HepG2 (cell line): ENCODE measurements at regions not wholly inside any gene's neighbourhood (a gene's known extent, or its start where the extent isn't known, plus 50 kb on each side); places are given as distances from the start of the nearest gene placed in this dataset.

Experiments
- ATAC-seq: fragments of 200-7000 bp; cut with Tn5 transposase; 3 replicates; pipeline ENCODE4 v1.9.1; 2020; ENCODE audit warnings: mild to moderate bottlenecking, moderate library complexity
- BruUV-seq: library from RNA; stranded (reverse); fragments of 400-500 nt; replicated peaks from 2 replicates; lab custom pipeline; 2021; lab: Mats Ljungman, UMichigan
- CTCF ChIA-PET: fragments of 300-600 bp; formaldehyde crosslinking; extraction: SDS; loops from one replicate; lab custom pipeline; 2021; ENCODE audit warnings: low total read pairs, inconsistent platforms, low intra/inter-chr PET ratio; lab: Yijun Ruan, JAX
- POLR2A ChIA-PET: fragments of 350-600 bp; sonication (Branson Sonifier 250); formaldehyde crosslinking; loops from one replicate; lab custom pipeline; 2020; ENCODE audit warnings: antibody characterized with exemption, inconsistent platforms; lab: Yijun Ruan, JAX
- DNase-seq: peaks from one replicate; pipeline ENCODE4 v3.0.0-alpha.2; 2015; ENCODE audit warnings: low spot score
- FAIRE-seq: peaks from 3 replicates; lab custom pipeline; 2011; peaks lifted over from hg19 to GRCh38; lab: Jason Lieb, UNC
- H2AFZ ChIP-seq: one replicate; pipeline ENCODE4 v1.6.1; 2011; ENCODE audit warnings: low read length, inconsistent platforms
- H3K27ac ChIP-seq: fragments of 300-600 bp; 3 replicates; pipeline ENCODE4 v1.8.0; 2011; ENCODE audit warnings: mixed run types, mild to moderate bottlenecking, mixed read lengths, low read length, inconsistent platforms; ENCODE audit not compliant: insufficient read depth; ENCODE audit errors: extremely low read length
- H3K27me3 ChIP-seq, 2 experiments: fragments of 200-600 bp in 1 of 2; 2 replicates in 1 of 2; 3 replicates in 1 of 2; pipeline versions ENCODE4 v1.6.0 to v1.8.0; 2011; ENCODE audit warnings: low read length in 2 of 2, mild to moderate bottlenecking in 2 of 2, moderate library complexity in 2 of 2, inconsistent platforms in 1 of 2; ENCODE audit not compliant: insufficient read depth in 2 of 2, control insufficient read depth in 1 of 2
- H3K36me3 ChIP-seq, 2 experiments: fragments of 200-600 bp in 1 of 2; replicated peaks in 1 of 2; 2 replicates in 1 of 2; 3 replicates in 1 of 2; pipeline versions ENCODE4 v1.5.1 to v1.8.0; 2011; ENCODE audit warnings: low read length in 2 of 2, inconsistent platforms in 1 of 2; ENCODE audit not compliant: insufficient read depth in 2 of 2, control insufficient read depth in 1 of 2
- H3K4me1 ChIP-seq: 2 replicates; pipeline ENCODE4 v1.5.1; 2012; ENCODE audit warnings: low read length, inconsistent platforms; ENCODE audit not compliant: insufficient read depth
- H3K4me2 ChIP-seq: 2 replicates; pipeline ENCODE4 v1.6.0; 2011; ENCODE audit warnings: low read depth, low read length, inconsistent platforms
- H3K4me3 ChIP-seq, 3 experiments: fragments of 200-600 bp in 1 of 3; sonication (generic), shearing (Covaris generic) in 1 of 3; replicated peaks in 1 of 3; 2 replicates each; pipeline ENCODE4 v1.5.1; 2011 to 2016; ENCODE audit warnings: low read length in 3 of 3, inconsistent platforms in 2 of 3, low read depth in 2 of 3, mild to moderate bottlenecking in 2 of 3, control low read depth in 1 of 3, mixed read lengths in 1 of 3; ENCODE audit not compliant: insufficient read depth in 1 of 3
- H3K79me2 ChIP-seq: one replicate; pipeline ENCODE4 v1.6.1; 2011; ENCODE audit warnings: low read length, inconsistent platforms; ENCODE audit not compliant: insufficient read depth
- H3K9ac ChIP-seq: 2 replicates; pipeline ENCODE4 v1.6.0; 2011; ENCODE audit warnings: mild to moderate bottlenecking, low read depth, low read length, inconsistent platforms; ENCODE audit not compliant: insufficient read depth
- H3K9me3 ChIP-seq: 2 replicates; pipeline ENCODE4 v1.5.1; 2012; ENCODE audit warnings: mild to moderate bottlenecking, low read length
- H4K20me1 ChIP-seq: 2 replicates; pipeline ENCODE4 v1.6.0; 2011; ENCODE audit warnings: inconsistent platforms, mild to moderate bottlenecking, low read length, moderate library complexity; ENCODE audit not compliant: insufficient read depth
- CREB3 ChIP-seq: sonication (generic); formaldehyde crosslinking; IDR thresholded peaks from 2 replicates; pipeline ENCODE4 v1.5.0; 2020; ENCODE audit warnings: missing genetic modification reagents
- HDAC2 ChIP-seq: sonication (generic); formaldehyde crosslinking; IDR thresholded peaks from 2 replicates; pipeline ENCODE4 v1.4.0; 2020; ENCODE audit warnings: missing genetic modification reagents
- IRF2 ChIP-seq: IDR thresholded peaks from 2 replicates; pipeline ENCODE4 v1.6.1; 2018; ENCODE audit warnings: missing genetic modification reagents, missing compliant biosample characterization
- MTF2 ChIP-seq: sonication (generic); formaldehyde crosslinking; IDR thresholded peaks from 2 replicates; pipeline ENCODE4 v1.5.0; 2020; ENCODE audit warnings: missing genetic modification reagents, borderline replicate concordance
- POLR2A ChIP-seq, 2 experiments: IDR thresholded peaks; 2 replicates each; pipeline ENCODE4 v1.6.1; 2011; ENCODE audit warnings: low read depth in 2 of 2, low read length in 2 of 2, mild to moderate bottlenecking in 1 of 2, moderate library complexity in 1 of 2; ENCODE audit not compliant: insufficient read depth in 1 of 2
- SKI ChIP-seq: fragments of 450-650 bp; IDR thresholded peaks from one replicate; pipeline ENCODE4 v1.6.1; 2018; ENCODE audit warnings: mild to moderate bottlenecking; ENCODE audit not compliant: partially characterized antibody
- THAP8 ChIP-seq: sonication (generic); formaldehyde crosslinking; IDR thresholded peaks from 2 replicates; pipeline ENCODE4 v1.5.1; 2020; ENCODE audit warnings: missing genetic modification reagents, mild to moderate bottlenecking, borderline replicate concordance
- THAP9 ChIP-seq: sonication (generic); formaldehyde crosslinking; IDR thresholded peaks from 2 replicates; pipeline ENCODE4; 2020; ENCODE audit warnings: missing genetic modification reagents, mild to moderate bottlenecking, borderline replicate concordance
- TRIM22 ChIP-seq: fragments of 450-650 bp; IDR thresholded peaks from 2 replicates; pipeline ENCODE4 v1.6.1; 2017
- ZFX ChIP-seq: sonication (generic); formaldehyde crosslinking; IDR thresholded peaks from 2 replicates; pipeline ENCODE4 v1.4.0; 2020; ENCODE audit warnings: mild to moderate bottlenecking, low read depth, missing genetic modification reagents, moderate library complexity
- ZFYVE20 ChIP-seq: sonication (generic); formaldehyde crosslinking; IDR thresholded peaks from 2 replicates; pipeline ENCODE4 v1.8.0; 2023; ENCODE audit warnings: low read depth, mild to moderate bottlenecking, moderate library complexity, missing genetic modification reagents, borderline replicate concordance
- ZNF691 ChIP-seq: sonication (generic); formaldehyde crosslinking; IDR thresholded peaks from 2 replicates; pipeline ENCODE4 v1.4.0; 2020; ENCODE audit warnings: missing genetic modification reagents, low read depth, mild to moderate bottlenecking, borderline replicate concordance
- ZNF7 ChIP-seq: IDR thresholded peaks from 2 replicates; pipeline ENCODE4 v1.6.1; 2016; ENCODE audit warnings: missing biosample characterization, missing genetic modification reagents
- ZSCAN29 ChIP-seq: sonication (generic); formaldehyde crosslinking; conservative IDR thresholded peaks from 2 replicates; pipeline ENCODE4 v1.4.0; 2020; ENCODE audit warnings: mild to moderate bottlenecking, missing genetic modification reagents
- WGBS: methylation state at CpG from one replicate; pipeline ENCODE4 v1.1.6; 2017; ENCODE audit warnings: low lambda C conversion rate; 5-methylcytosine and 5-hydroxymethylcytosine counted together
- in situ Hi-C: cut with HindIII; loops from 2 replicates; pipeline ENCODE4 v1.10.0; 2017; ENCODE audit warnings: low pct_unique_long_range_greater_than_20kb; ENCODE audit not compliant: extremely low pct_ligation_motif_present
- intact Hi-C: fragments of 100-400 bp; cut with micrococcal nuclease; formaldehyde crosslinking; loops from one replicate; pipeline ENCODE4 v1.10.0; 2022; ENCODE audit not compliant: unreplicated experiment

GRCh38 chr9:135249191-135249590 lies 161.7 kb downstream of the OLFM1 start:
- no peak overlapping the region for H3K4me2 ChIP-seq
- peaks cover 9 to 81% of the 10 kb centered on the region in 2 experiments; a peak in 3 of 5 replicates for H3K27me3 ChIP-seq
- WGBS, result 0% methylated on average over 1 of the region's 9 CpGs
- H3K4me3 ChIP-seq, result no peak overlapping the region
- no peak for FAIRE-seq
- no peaks in the 10 kb centered on the region for H3K4me1 ChIP-seq
- ATAC-seq, result no peak
- no peak overlapping the region for H3K27ac ChIP-seq
- no peaks in the 10 kb centered on the region for H3K36me3 ChIP-seq
- H3K9me3 ChIP-seq, result no peaks in the 10 kb centered on the region
- no peak overlapping the region for H2AFZ ChIP-seq
- ChIA-PET CTCF (no interaction called here), POLR2A (no interaction called here)
- H3K9ac ChIP-seq, result no peak overlapping the region
- intact Hi-C loops, result no loop called here
- no peaks in the 10 kb centered on the region for H3K79me2 ChIP-seq
- in situ Hi-C loops, result no loop called here
- H4K20me1 ChIP-seq, result no peaks in the 10 kb centered on the region
- no peak for DNase-seq
- no TSS peak for BruUV-seq
- TF ChIP-seq ZNF691 (no peak), ZSCAN29 (CRISPR knock-in tag) (no peak), IRF2 (CRISPR knock-in tag) (no peak), POLR2A (IDR thresholded peaks at IDR 0.05; ENCODE audit: insufficient read depth in 1 of 2, low read depth in 2 of 2, low read length in 2 of 2) (no peak), HDAC2 (CRISPR knock-in tag) (no peak), CREB3 (CRISPR knock-in tag) (no peak), SKI (no peak), ZNF7 (CRISPR knock-in tag) (no peak), TRIM22 (no peak), ZFYVE20 (no peak), THAP8 (CRISPR knock-in tag) (no peak), ZFX (CRISPR knock-in tag) (no peak), THAP9 (CRISPR knock-in tag) (no peak), MTF2 (CRISPR knock-in tag) (no peak)
